ENCODE measurements at regions not wholly inside any gene's neighbourhood (a gene's known extent, or its start where the extent isn't known, plus 50 kb on each side); places are given as distances from the start of the nearest gene placed in this dataset.

DNA sequence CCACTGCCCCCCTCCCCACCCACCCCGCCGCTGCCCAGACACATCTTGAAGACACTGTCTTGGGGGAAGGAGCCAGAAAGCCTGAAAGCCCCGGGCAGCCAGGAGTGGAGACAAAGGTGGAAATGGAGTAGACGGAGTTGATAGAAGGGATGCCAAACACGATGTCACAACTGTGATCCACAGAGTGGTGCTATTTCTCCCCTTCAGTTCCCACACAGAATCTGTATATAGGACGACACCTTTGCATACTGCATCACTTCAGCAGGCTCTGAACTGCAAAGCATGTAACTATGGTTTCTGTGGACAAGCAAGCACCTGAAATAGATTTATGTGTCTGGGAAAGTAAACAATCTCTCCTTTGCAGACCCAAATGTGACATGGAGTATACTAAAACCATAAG is 56.4 kb upstream of the F13A1 start:
- Histone ChIP-seq H3K27ac (no peak overlapping the region), H3K9ac (ENCODE audit: insufficient read length) (no peak overlapping the region), H3K36me3 (ENCODE audit: insufficient read depth, low read length) (no peaks in the 10 kb centered on the region), H3K9me3 (ENCODE audit: low read depth, low read length) (no peaks in the 10 kb centered on the region), H3K4me3 (no peak overlapping the region)
- DNase-seq (ENCODE audit: low read depth, low spot score): no peak
- no peak for TF ChIP-seq EZH2 (IDR thresholded peaks at IDR 0.05)
- TF ChIP-seq POLR2AphosphoS5 (IDR thresholded peaks at IDR 0.05; ENCODE audit: borderline replicate concordance, low read depth, low read length): no peak
- no peak for TF ChIP-seq FOXP2 (optimal IDR thresholded peaks at IDR 0.05; ENCODE audit: control extremely low read depth, extremely low read length, insufficient read depth)

DNA sequence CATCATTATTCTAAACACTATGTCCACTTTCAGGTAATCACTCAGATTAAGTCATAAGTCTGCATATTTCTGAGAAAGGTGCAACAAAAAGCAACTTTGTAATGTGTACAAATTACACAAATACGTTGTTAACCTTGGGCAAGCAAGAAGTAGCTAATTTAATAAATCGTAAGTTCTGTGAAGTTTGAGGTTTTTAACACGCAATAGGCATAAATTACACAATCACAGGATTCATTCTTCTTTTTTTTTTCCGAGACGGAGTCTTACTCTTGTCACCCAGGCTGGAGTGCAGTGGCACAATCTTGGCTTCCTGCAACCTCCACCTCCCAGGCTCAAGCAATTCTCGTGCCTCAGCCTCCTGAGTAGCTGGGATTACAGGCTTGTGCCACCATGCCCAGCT is 57.2 kb upstream of the F13A1 start:
- DNase-seq (ENCODE audit: low read depth, low spot score): no peak
- TF ChIP-seq FOXP2 (optimal IDR thresholded peaks at IDR 0.05; ENCODE audit: control extremely low read depth, extremely low read length, insufficient read depth) (no peak), POLR2AphosphoS5 (IDR thresholded peaks at IDR 0.05; ENCODE audit: borderline replicate concordance, low read depth, low read length) (no peak), EZH2 (IDR thresholded peaks at IDR 0.05) (no peak)
- Histone ChIP-seq H3K9ac (ENCODE audit: insufficient read length) (no peak overlapping the region), H3K27ac (no peak overlapping the region), H3K9me3 (ENCODE audit: low read depth, low read length) (no peaks in the 10 kb centered on the region), H3K36me3 (ENCODE audit: insufficient read depth, low read length) (no peaks in the 10 kb centered on the region), H3K4me3 (no peak overlapping the region)

DNA sequence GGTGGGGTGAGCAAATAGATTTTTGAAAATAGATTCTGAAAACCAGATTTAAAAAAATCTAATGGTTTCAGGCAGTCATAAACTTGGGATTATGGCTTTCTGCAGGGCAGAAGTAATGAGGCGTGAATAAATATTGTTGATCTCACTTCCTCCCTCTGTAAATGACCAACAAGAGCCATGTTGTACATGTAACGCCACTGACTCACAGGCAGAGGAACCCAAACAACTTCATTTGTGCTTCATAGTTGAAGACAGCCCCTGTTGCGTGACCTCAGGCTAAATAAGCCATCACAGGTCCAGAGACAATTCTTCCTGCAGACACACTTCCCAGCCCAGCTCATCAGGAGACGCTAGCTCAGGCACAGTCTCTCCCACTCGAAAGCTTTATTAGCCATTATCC is 59.1 kb upstream of the F13A1 start:
- DNase-seq (ENCODE audit: low read depth, low spot score): no peak
- Histone ChIP-seq H3K9ac (ENCODE audit: insufficient read length) (no peak overlapping the region), H3K9me3 (ENCODE audit: low read depth, low read length) (no peaks in the 10 kb centered on the region), H3K27ac (no peak overlapping the region), H3K4me3 (no peak overlapping the region), H3K36me3 (ENCODE audit: insufficient read depth, low read length) (no peaks in the 10 kb centered on the region)
- TF ChIP-seq POLR2AphosphoS5 (IDR thresholded peaks at IDR 0.05; ENCODE audit: borderline replicate concordance, low read depth, low read length) (no peak), FOXP2 (optimal IDR thresholded peaks at IDR 0.05; ENCODE audit: control extremely low read depth, extremely low read length, insufficient read depth) (no peak), EZH2 (IDR thresholded peaks at IDR 0.05) (no peak)

DNA sequence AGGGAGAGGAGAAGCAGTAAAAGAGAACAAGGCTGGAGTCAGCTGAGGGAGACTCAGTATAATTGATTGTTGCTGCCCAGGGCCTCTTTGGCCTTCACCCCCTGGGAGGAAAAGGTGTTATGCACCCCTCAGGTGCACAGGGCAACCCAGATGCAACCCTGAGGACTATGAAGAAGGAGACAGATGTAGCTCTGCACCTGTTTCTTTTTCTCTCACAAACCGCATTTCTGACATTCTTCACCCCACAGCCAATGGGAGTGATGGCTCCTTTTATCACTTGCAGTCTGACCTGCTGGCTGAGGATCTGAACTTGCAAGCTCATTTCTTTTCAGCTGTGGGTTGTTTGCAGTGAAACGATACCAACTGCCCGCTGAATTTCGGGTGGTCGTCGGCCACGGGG is 64.1 kb upstream of the F13A1 start:
- Histone ChIP-seq H3K36me3 (ENCODE audit: insufficient read depth, low read length) (no peaks in the 10 kb centered on the region), H3K27ac (no peak overlapping the region; the same call in 1 of the 2 replicates), H3K9me3 (ENCODE audit: low read depth, low read length) (no peaks in the 10 kb centered on the region), H3K9ac (ENCODE audit: insufficient read length) (no peak overlapping the region), H3K4me3 (no peak overlapping the region)
- no peak for TF ChIP-seq POLR2AphosphoS5 (IDR thresholded peaks at IDR 0.05; ENCODE audit: borderline replicate concordance, low read depth, low read length)
- no peak for TF ChIP-seq FOXP2 (optimal IDR thresholded peaks at IDR 0.05; ENCODE audit: control extremely low read depth, extremely low read length, insufficient read depth)
- no peak for TF ChIP-seq EZH2 (IDR thresholded peaks at IDR 0.05)
- no peak for DNase-seq (ENCODE audit: low read depth, low spot score)

DNA sequence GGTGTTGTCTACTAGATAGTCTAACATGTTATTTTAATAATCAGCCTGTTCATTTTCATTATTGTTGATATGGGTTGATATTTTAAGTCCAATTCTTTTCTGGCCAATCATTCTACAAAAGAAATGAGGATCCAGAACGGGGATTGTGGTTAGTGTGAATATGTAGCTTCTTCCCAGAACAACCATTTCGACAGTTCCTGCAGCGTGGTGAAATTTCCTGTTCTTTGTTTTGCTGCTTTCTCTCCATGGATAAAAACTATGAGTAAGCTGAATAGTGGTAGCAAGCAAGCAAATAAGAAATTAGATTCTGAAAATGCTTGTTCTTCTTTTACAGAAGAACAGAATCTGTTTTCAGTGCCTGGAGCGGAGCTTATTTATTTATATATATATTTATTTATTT is 65.5 kb upstream of the F13A1 start:
- peak; percentile 93 for DNase-seq (ENCODE audit: low read depth, low spot score)
- peak overlapping the region; percentile 98 for H3K27ac ChIP-seq
- H3K4me3 ChIP-seq: peak overlapping the region; percentile 59
- H3K9me3 ChIP-seq (ENCODE audit: low read depth, low read length): no peaks in the 10 kb centered on the region
- H3K36me3 ChIP-seq (ENCODE audit: insufficient read depth, low read length): no peaks in the 10 kb centered on the region
- no peak; the same call in 1 of the 2 replicates for TF ChIP-seq POLR2AphosphoS5 (IDR thresholded peaks at IDR 0.05; ENCODE audit: borderline replicate concordance, low read depth, low read length)
- no peak for TF ChIP-seq FOXP2 (optimal IDR thresholded peaks at IDR 0.05; ENCODE audit: control extremely low read depth, extremely low read length, insufficient read depth)
- TF ChIP-seq EZH2 (IDR thresholded peaks at IDR 0.05): no peak
- peak overlapping the region; percentile 46 for H3K9ac ChIP-seq (ENCODE audit: insufficient read length)

DNA sequence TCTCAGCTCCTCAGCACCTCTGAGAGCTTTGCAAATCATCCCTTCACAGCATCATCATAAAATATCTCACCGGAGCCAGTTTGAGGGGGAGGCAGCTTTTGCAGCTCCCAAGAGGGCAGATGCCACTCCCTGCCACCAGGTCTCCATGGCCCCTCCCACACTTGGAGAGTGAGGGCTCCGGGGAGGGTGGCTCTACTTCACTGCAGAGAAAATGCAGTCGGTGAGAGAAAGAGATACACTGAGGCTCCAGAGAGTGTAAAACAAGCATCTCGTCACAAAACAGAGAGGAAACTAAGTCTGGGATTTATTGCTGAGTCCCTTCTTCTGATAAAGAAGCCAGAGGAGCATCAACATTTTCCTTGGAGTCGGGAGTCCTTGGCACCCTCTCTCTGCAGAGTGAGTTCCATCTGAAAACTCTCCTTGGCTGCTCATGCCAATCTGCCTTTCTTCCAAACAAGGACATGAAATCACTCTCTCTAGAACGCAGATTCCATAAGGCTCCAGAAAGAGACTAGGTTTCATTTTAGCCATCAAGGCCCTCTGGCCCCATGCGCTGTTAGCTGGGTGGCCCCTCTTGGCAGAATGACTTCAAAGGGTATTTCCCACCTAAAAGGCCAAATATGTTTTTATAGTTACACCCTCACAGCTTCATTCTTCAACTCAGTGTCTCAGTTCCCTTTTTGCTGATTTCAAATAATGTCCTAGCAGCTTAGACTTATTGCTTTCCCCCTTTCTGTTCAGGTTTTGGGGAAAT is 70.6 kb upstream of the F13A1 start:
- Histone ChIP-seq H3K9me3 (ENCODE audit: low read depth, low read length) (no peaks in the 10 kb centered on the region), H3K9ac (ENCODE audit: insufficient read length) (no peak overlapping the region), H3K4me3 (no peak overlapping the region), H3K36me3 (ENCODE audit: insufficient read depth, low read length) (no peaks in the 10 kb centered on the region), H3K27ac (no peak overlapping the region)
- TF ChIP-seq FOXP2 (optimal IDR thresholded peaks at IDR 0.05; ENCODE audit: control extremely low read depth, extremely low read length, insufficient read depth) (no peak), EZH2 (IDR thresholded peaks at IDR 0.05) (no peak), POLR2AphosphoS5 (IDR thresholded peaks at IDR 0.05; ENCODE audit: borderline replicate concordance, low read depth, low read length) (no peak)
- no peak for DNase-seq (ENCODE audit: low read depth, low spot score)

DNA sequence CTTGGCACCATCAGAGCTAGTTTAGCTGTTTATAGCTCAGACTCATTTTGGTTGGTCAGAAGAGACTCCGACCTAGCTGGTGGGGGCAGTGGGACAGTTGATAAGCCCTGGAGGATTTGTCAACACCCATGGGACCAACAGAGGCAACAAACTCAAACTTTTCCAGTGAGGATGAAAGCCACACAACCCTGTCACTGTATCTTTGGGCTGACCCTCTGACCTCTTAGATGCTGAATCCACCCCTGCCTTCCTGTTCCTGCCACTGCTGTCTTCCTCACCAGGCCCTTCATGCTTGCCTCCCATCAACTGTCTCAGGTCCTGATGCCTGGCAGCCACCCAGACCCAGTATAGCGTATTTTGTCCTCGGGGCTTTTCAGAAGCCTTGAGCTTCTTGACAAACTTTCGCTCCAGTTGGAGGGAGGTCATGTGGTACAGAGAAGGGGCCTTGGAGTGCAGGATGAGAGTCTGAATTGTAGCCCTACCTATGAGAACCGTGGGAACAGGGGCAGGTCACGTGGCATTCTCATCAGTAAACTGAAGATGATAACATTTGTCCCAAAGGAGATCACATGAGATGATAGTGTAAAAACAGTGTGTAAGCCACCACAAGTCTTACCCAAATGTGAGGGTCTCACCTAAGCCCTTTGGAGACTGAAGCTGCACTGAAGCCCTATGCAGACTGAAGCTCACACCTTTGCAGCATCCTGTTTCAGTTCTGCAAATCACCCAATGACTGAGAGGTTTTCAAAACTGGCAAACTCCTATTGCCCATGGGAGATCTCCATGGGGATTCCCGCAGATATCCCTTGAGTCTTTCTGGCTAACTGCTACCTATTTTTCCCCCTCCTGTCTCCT is 72.0 kb upstream of the F13A1 start:
- DNase-seq (ENCODE audit: low read depth, low spot score): no peak
- TF ChIP-seq POLR2AphosphoS5 (IDR thresholded peaks at IDR 0.05; ENCODE audit: borderline replicate concordance, low read depth, low read length): no peak
- TF ChIP-seq FOXP2 (optimal IDR thresholded peaks at IDR 0.05; ENCODE audit: control extremely low read depth, extremely low read length, insufficient read depth): no peak
- no peak for TF ChIP-seq EZH2 (IDR thresholded peaks at IDR 0.05)
- H3K9me3 ChIP-seq (ENCODE audit: low read depth, low read length): no peaks in the 10 kb centered on the region
- no peak overlapping the region for H3K27ac ChIP-seq
- H3K9ac ChIP-seq (ENCODE audit: insufficient read length): no peak overlapping the region
- no peak overlapping the region for H3K4me3 ChIP-seq
- no peaks in the 10 kb centered on the region for H3K36me3 ChIP-seq (ENCODE audit: insufficient read depth, low read length)

DNA sequence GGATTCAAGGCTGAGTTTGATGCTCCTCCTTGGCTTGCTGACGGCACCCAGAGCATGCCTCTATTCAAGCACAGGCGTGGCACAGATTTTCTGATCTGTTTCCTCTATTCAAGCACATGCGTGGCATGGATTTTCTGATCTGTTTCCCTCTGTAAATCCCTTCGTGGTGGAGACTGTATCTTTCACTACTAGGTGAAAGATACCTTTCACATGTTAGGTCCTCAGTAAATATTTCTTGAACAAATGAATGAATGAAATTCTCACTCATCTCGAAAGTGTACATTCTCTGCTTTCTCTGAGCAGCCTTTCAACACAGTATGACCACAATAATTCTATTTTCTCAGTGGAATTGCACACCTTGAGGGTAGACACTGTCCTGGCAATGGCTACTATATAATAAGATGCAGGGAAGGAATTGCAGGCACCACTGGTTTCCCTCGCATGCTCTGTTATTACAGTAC is 72.6 kb upstream of the F13A1 start:
- DNase-seq (ENCODE audit: low read depth, low spot score): no peak
- Histone ChIP-seq H3K9ac (ENCODE audit: insufficient read length) (no peak overlapping the region), H3K9me3 (ENCODE audit: low read depth, low read length) (no peaks in the 10 kb centered on the region), H3K4me3 (no peak overlapping the region), H3K27ac (no peak overlapping the region), H3K36me3 (ENCODE audit: insufficient read depth, low read length) (no peaks in the 10 kb centered on the region)
- no peak for TF ChIP-seq FOXP2 (optimal IDR thresholded peaks at IDR 0.05; ENCODE audit: control extremely low read depth, extremely low read length, insufficient read depth)
- no peak for TF ChIP-seq POLR2AphosphoS5 (IDR thresholded peaks at IDR 0.05; ENCODE audit: borderline replicate concordance, low read depth, low read length)
- TF ChIP-seq EZH2 (IDR thresholded peaks at IDR 0.05): no peak

All from SK-N-MC (cell line).